Psoas muscle (tissue), 7 donors: ENCODE measurements at regions not wholly inside any gene's neighbourhood (a gene's known extent, or its start where the extent isn't known, plus 50 kb on each side); places are given as distances from the start of the nearest gene placed in this dataset.

ENCODE experiments used
- ATAC-seq, 4 donors: fragments of 200-7000 bp; cut with Tn5 transposase; one replicate each; pipeline ENCODE4 v1.9.1; 2020; ENCODE audit warnings: moderate library complexity in 3 of 4, mild to moderate bottlenecking in 2 of 4
- DNase-seq, 2 donors: peaks; one replicate each; pipeline ENCODE4 v3.0.0-alpha.2; 2020
- H3K27ac ChIP-seq: fragments of 200-600 bp; one replicate; pipeline ENCODE4 v1.8.0; 2022
- H3K27me3 ChIP-seq, 3 donors: fragments of 200-600 bp in 1 of 3; one replicate each; pipeline versions ENCODE4 v1.6.1 to v1.8.0; 2013 to 2022; ENCODE audit warnings: low read length in 2 of 3, mild to moderate bottlenecking in 2 of 3, moderate library complexity in 1 of 3; ENCODE audit not compliant: insufficient read depth in 3 of 3
- H3K36me3 ChIP-seq, 2 donors: fragments of 200-600 bp in 1 of 2; one replicate each; pipeline versions ENCODE4 v1.6.1 to v1.8.0; 2013 to 2022; ENCODE audit warnings: low read depth in 1 of 2, mild to moderate bottlenecking in 1 of 2, moderate library complexity in 1 of 2; ENCODE audit not compliant: insufficient read depth in 1 of 2
- H3K4me1 ChIP-seq: fragments of 200-600 bp; one replicate; pipeline ENCODE4 v1.8.0; 2022
- H3K4me3 ChIP-seq: fragments of 200-600 bp; one replicate; pipeline ENCODE4 v1.8.0; 2022; ENCODE audit warnings: mild to moderate bottlenecking
- H3K9me3 ChIP-seq: fragments of 200-600 bp; one replicate; pipeline ENCODE4 v1.8.0; 2022
- CTCF ChIP-seq: fragments of 200-600 bp; IDR thresholded peaks from one replicate; pipeline ENCODE4 v1.8.0; 2022; ENCODE audit warnings: antibody characterized with exemption
- WGBS, 3 donors: extraction: QIAGEN DNeasy Blood & Tissue Kit; methylation state at CpG; one replicate each; pipeline versions ENCODE4 v1.1.6 to v1.1.7; 2013; 5-methylcytosine and 5-hydroxymethylcytosine counted together
- intact Hi-C, 2 donors: fragments of 100-400 bp; cut with DNase I; formaldehyde crosslinking; loops; one replicate each; pipeline versions ENCODE4 v1.11.0 to v1.14.2; 2022
- donor health status: healthy with polysubstance abuse.
- donor health status: DM: no; HTN: no; CAD: no; lungs with moderate emphysema.
- donor health status: Bipolar disorder and iron deficiency.
- donor health status: healthy.
- donor health status: DM: yes; HTN: yes; CAD: no.
- donor health status: DM: no; HTN: no; CAD: no.
- donor health status: DM: yes; HTN: yes; CAD: no.

GRCh38 chr7:52273685-52274610 lies 761.5 kb upstream of the POM121L12 start:
- no peak for ATAC-seq
- no peak for TF ChIP-seq CTCF
- peak; percentile 15 to 53 for DNase-seq
- Histone ChIP-seq H3K27me3 (peaks cover 0 to 2% (median 0%) of the 10 kb centered on the region in 3 donors), H3K4me3 (no peak overlapping the region), H3K27ac (no peak overlapping the region), H3K4me1 (no peaks in the 10 kb centered on the region), H3K36me3 (no peaks in the 10 kb centered on the region), H3K9me3 (no peaks in the 10 kb centered on the region)
- intact Hi-C loops, result no loop called here
- WGBS, 3 donors, result 50 to 76% (median 73%) methylated on average over 52 to 60 of the region's 60 CpGs

GRCh38 chr7:52271703-52272102 lies 763.7 kb upstream of the POM121L12 start:
- Histone ChIP-seq H3K4me3 (no peak overlapping the region), H3K36me3 (no peaks in the 10 kb centered on the region)
- no peak for ATAC-seq

GRCh38 chr7:52270301-52270700 lies 765.1 kb upstream of the POM121L12 start:
- no peak for DNase-seq
- H3K36me3 ChIP-seq, result no peaks in the 10 kb centered on the region
- H3K27me3 ChIP-seq, result peaks cover 0 to 2% (median 0%) of the 10 kb centered on the region in 3 donors
- H3K9me3 ChIP-seq, result no peaks in the 10 kb centered on the region
- no peak overlapping the region for H3K27ac ChIP-seq
- H3K4me1 ChIP-seq, result no peaks in the 10 kb centered on the region
- ATAC-seq, result no peak
- intact Hi-C loops, result no loop called here
- no peak overlapping the region for H3K4me3 ChIP-seq
- TF ChIP-seq CTCF, result no peak
- WGBS, 3 donors, result 57 to 68% (median 67%) methylated on average over 3 of the region's 3 CpGs

More at GRCh38 chr7:52271703-52272102, 763.7 kb upstream of the POM121L12 start:
- DNase-seq, result no peak
- H3K27me3 ChIP-seq, result peaks cover 0 to 2% (median 0%) of the 10 kb centered on the region in 3 donors
- no peak overlapping the region for H3K27ac ChIP-seq
- 53 to 89% (median 63%) methylated on average over 3 of the region's 3 CpGs for WGBS, 3 donors
- TF ChIP-seq CTCF, result no peak
- H3K9me3 ChIP-seq, result no peaks in the 10 kb centered on the region
- intact Hi-C loops, result no loop called here
- H3K4me1 ChIP-seq, result no peaks in the 10 kb centered on the region

- intact Hi-C loops, result no loop called here
- ATAC-seq, result no peak
- WGBS, 3 donors, result 54 to 61% (median 60%) methylated on average over 2 of the region's 2 CpGs
These were observed 765.8 kb upstream of the POM121L12 start for GRCh38 chr7:52269669-52270068.

More at GRCh38 chr7:52269669-52270068, 765.8 kb upstream of the POM121L12 start:
- Histone ChIP-seq H3K4me1 (no peaks in the 10 kb centered on the region), H3K36me3 (no peaks in the 10 kb centered on the region), H3K9me3 (no peaks in the 10 kb centered on the region), H3K27me3 (peaks cover 0 to 2% (median 0%) of the 10 kb centered on the region in 3 donors), H3K27ac (no peak overlapping the region), H3K4me3 (no peak overlapping the region)
- DNase-seq, result no peak
- no peak for TF ChIP-seq CTCF
